NCI-H187 (cell line): ENCODE measurements at regions not wholly inside any gene's neighbourhood (a gene's known extent, or its start where the extent isn't known, plus 50 kb on each side); places are given as distances from the start of the nearest gene placed in this dataset.

Source experiments
- DNase-seq, 2 experiments: peaks; one replicate each; lab custom pipeline; 2025; lab: John Stamatoyannopoulos, UW

GRCh38 chr14:85387181-85387580, 142.8 kb upstream of the FLRT2 start:
- DNase-seq: no peak

- no peak for DNase-seq
Observed at GRCh38 chr14:85390236-85390635, 139.7 kb upstream of the FLRT2 start.

- no peak for DNase-seq
Observed at GRCh38 chr14:85391455-85391854, 138.5 kb upstream of the FLRT2 start.

- DNase-seq: no peak
Observed at GRCh38 chr14:85391892-85392291, 138.1 kb upstream of the FLRT2 start.

- no peak for DNase-seq
Observed at GRCh38 chr14:85399186-85399585, 130.8 kb upstream of the FLRT2 start.

- no peak for DNase-seq
Observed at GRCh38 chr14:85400678-85401077, 129.3 kb upstream of the FLRT2 start.

- DNase-seq: no peak
Observed at GRCh38 chr14:85401384-85401783, 128.6 kb upstream of the FLRT2 start.

GRCh38 chr14:85402569-85403162, 127.3 kb upstream of the FLRT2 start:
- no peak for DNase-seq

- DNase-seq: no peak
Observed at GRCh38 chr14:85409481-85410210, 120.3 kb upstream of the FLRT2 start.

GRCh38 chr14:85412756-85413155, 117.2 kb upstream of the FLRT2 start:
- DNase-seq: no peak

- DNase-seq: no peak
Observed at GRCh38 chr14:85413836-85414526, 116.0 kb upstream of the FLRT2 start.

GRCh38 chr14:85415015-85415712, 114.8 kb upstream of the FLRT2 start:
- no peak for DNase-seq

- DNase-seq: no peak
Observed at GRCh38 chr14:85416771-85417170, 113.2 kb upstream of the FLRT2 start.

- DNase-seq: no peak
Observed at GRCh38 chr14:85417396-85417795, 112.5 kb upstream of the FLRT2 start.

GRCh38 chr14:85418721-85419120, 111.2 kb upstream of the FLRT2 start:
- no peak for DNase-seq

- no peak for DNase-seq
Observed at GRCh38 chr14:85420278-85420677, 109.7 kb upstream of the FLRT2 start.

- DNase-seq: no peak
Observed at GRCh38 chr14:85420707-85421106, 109.2 kb upstream of the FLRT2 start.

GRCh38 chr14:85421186-85421877, 108.6 kb upstream of the FLRT2 start:
- no peak for DNase-seq

- DNase-seq: no peak
Observed at GRCh38 chr14:85423889-85424288, 106.1 kb upstream of the FLRT2 start.

- no peak for DNase-seq
Observed at GRCh38 chr14:85425507-85425906, 104.4 kb upstream of the FLRT2 start.

GRCh38 chr14:85426068-85426935, 103.6 kb upstream of the FLRT2 start:
- no peak for DNase-seq
